H1 (cell line): ENCODE measurements at regions not wholly inside any gene's neighbourhood (a gene's known extent, or its start where the extent isn't known, plus 50 kb on each side); places are given as distances from the start of the nearest gene placed in this dataset.
A peak's percentile ranks its signal among the peaks of the same experiment; 100 is the strongest.

Source experiments
- CTCF ChIA-PET: fragments of 300-600 bp; sonication (Branson Sonifier 250); formaldehyde crosslinking; loops from one replicate; lab custom pipeline; 2021; ENCODE audit not compliant: partially characterized antibody; lab: Charles Lee
- POLR2A ChIA-PET: fragments of 300-600 bp; sonication (Branson Sonifier 250); formaldehyde crosslinking; loops from one replicate; lab custom pipeline; 2021; ENCODE audit warnings: inconsistent platforms; ENCODE audit not compliant: partially characterized antibody; lab: Charles Lee
- DNase-seq, 2 experiments: peaks; one replicate each; pipeline versions ENCODE4 v3.0.0 to v3.0.0-alpha.2; 2010 to 2022; ENCODE audit warnings: low spot score in 2 of 2, low read depth in 1 of 2, mixed read lengths in 1 of 2
- FAIRE-seq: peaks from 2 replicates; lab custom pipeline; 2011; peaks lifted over from hg19 to GRCh38; lab: Jason Lieb, UNC
- H2AFZ ChIP-seq: 2 replicates; pipeline ENCODE4 v1.8.1; 2012; ENCODE audit warnings: low read length, inconsistent platforms
- H2AK5ac ChIP-seq: 2 replicates; pipeline ENCODE4 v1.6.1; 2013; ENCODE audit warnings: low read depth, low read length
- H2BK120ac ChIP-seq: replicated peaks from 2 replicates; pipeline ENCODE3; 2013; ENCODE audit warnings: low read depth, low read length, inconsistent platforms
- H2BK12ac ChIP-seq: 2 replicates; pipeline ENCODE4 v1.6.1; 2013; ENCODE audit warnings: low read depth, low read length
- H2BK15ac ChIP-seq: 2 replicates; pipeline ENCODE4 v1.6.1; 2013; ENCODE audit warnings: low read length
- H2BK20ac ChIP-seq: 2 replicates; pipeline ENCODE4 v1.6.1; 2013; ENCODE audit warnings: low read length
- H2BK5ac ChIP-seq: 2 replicates; pipeline ENCODE4 v1.6.1; 2013; ENCODE audit warnings: low read depth, low read length
- H3K14ac ChIP-seq: 2 replicates; pipeline ENCODE4 v1.6.1; 2013; ENCODE audit warnings: inconsistent platforms; ENCODE audit not compliant: insufficient read length
- H3K18ac ChIP-seq: 2 replicates; pipeline ENCODE4 v1.6.1; 2013; ENCODE audit warnings: low read length; ENCODE audit errors: extremely low read depth
- H3K23ac ChIP-seq: 2 replicates; pipeline ENCODE4 v1.6.1; 2013; ENCODE audit warnings: inconsistent platforms; ENCODE audit not compliant: insufficient read length
- H3K23me2 ChIP-seq: 2 replicates; pipeline ENCODE4 v1.6.1; 2013; ENCODE audit warnings: low read depth, low read length
- H3K27ac ChIP-seq: 2 replicates; pipeline ENCODE4 v1.6.1; 2011; ENCODE audit warnings: low read depth, low read length, inconsistent platforms
- H3K27me3 ChIP-seq, 4 experiments: replicated peaks in 1 of 4; 1 replicate in 1 of 4; 2 replicates in 3 of 4; pipeline versions ENCODE4 v1.6.1 to v1.8.1; 2011 to 2013; ENCODE audit warnings: low read length in 3 of 4, mild to moderate bottlenecking in 3 of 4, inconsistent platforms in 2 of 4, mixed read lengths in 2 of 4, moderate library complexity in 1 of 4; ENCODE audit not compliant: control insufficient read depth in 3 of 4, insufficient read depth in 3 of 4; ENCODE audit errors: extremely low read depth in 1 of 4
- H3K36me3 ChIP-seq, 4 experiments: 2 replicates each; pipeline versions ENCODE4 v1.6.1 to v1.8.1; 2011 to 2013; ENCODE audit warnings: mild to moderate bottlenecking in 4 of 4, low read length in 3 of 4, moderate library complexity in 2 of 4, control low read depth in 1 of 4, inconsistent platforms in 1 of 4; ENCODE audit not compliant: insufficient read depth in 4 of 4, control insufficient read depth in 2 of 4
- H3K4ac ChIP-seq: replicated peaks from 2 replicates; pipeline ENCODE3; 2013; ENCODE audit warnings: low read length, low read depth, mixed read lengths, inconsistent platforms; ENCODE audit not compliant: insufficient read length
- H3K4me1 ChIP-seq, 4 experiments: replicated peaks in 1 of 4; 1 replicate in 1 of 4; 2 replicates in 3 of 4; pipeline versions ENCODE4 v1.6.1 to v1.8.1; 2011 to 2013; ENCODE audit warnings: low read length in 3 of 4, inconsistent platforms in 2 of 4, mixed read lengths in 1 of 4; ENCODE audit not compliant: insufficient read depth in 4 of 4, control insufficient read depth in 3 of 4
- H3K4me2 ChIP-seq, 2 experiments: 2 replicates each; pipeline versions ENCODE4 v1.6.1 to v1.8.1; 2011 to 2013; ENCODE audit warnings: low read depth in 2 of 2, low read length in 2 of 2, control low read depth in 1 of 2, inconsistent platforms in 1 of 2, mild to moderate bottlenecking in 1 of 2; ENCODE audit not compliant: insufficient read depth in 1 of 2
- H3K4me3 ChIP-seq, 4 experiments: fragments of 200-600, 300-600 bp in 1 of 4; sonication (generic), shearing (Covaris generic), sonication (Bioruptor Twin) in 1 of 4; 2 replicates each; pipeline versions ENCODE4 v1.5.1 to v1.8.1; 2011 to 2016; ENCODE audit warnings: low read length in 4 of 4, low read depth in 3 of 4, control low read depth in 2 of 4, inconsistent platforms in 2 of 4, mild to moderate bottlenecking in 2 of 4, mixed read lengths in 1 of 4, moderate library complexity in 1 of 4; ENCODE audit not compliant: insufficient read depth in 2 of 4; ENCODE audit errors: extremely low read depth in 1 of 4
- H3K56ac ChIP-seq: replicated peaks from 2 replicates; pipeline ENCODE3; 2013; ENCODE audit warnings: low read depth, mild to moderate bottlenecking, mixed read lengths, low read length, inconsistent platforms; ENCODE audit not compliant: insufficient read length
- H3K79me1 ChIP-seq: 2 replicates; pipeline ENCODE4 v1.6.1; 2013; ENCODE audit warnings: low read depth, low read length, control low read depth
- H3K79me2 ChIP-seq, 2 experiments: 2 replicates each; pipeline versions ENCODE4 v1.6.1 to v1.8.1; 2012 to 2013; ENCODE audit warnings: low read length in 2 of 2, mild to moderate bottlenecking in 2 of 2, inconsistent platforms in 1 of 2; ENCODE audit not compliant: insufficient read depth in 2 of 2, control insufficient read depth in 1 of 2
- H3K9ac ChIP-seq, 4 experiments: replicated peaks in 1 of 4; 1 replicate in 1 of 4; 2 replicates in 3 of 4; pipeline versions ENCODE4 v1.6.1 to v1.8.1; 2011 to 2013; ENCODE audit warnings: low read depth in 3 of 4, low read length in 3 of 4, control low read depth in 2 of 4, mild to moderate bottlenecking in 2 of 4, moderate library complexity in 2 of 4, inconsistent platforms in 1 of 4; ENCODE audit errors: extremely low read depth in 1 of 4
- H3K9me3 ChIP-seq, 2 experiments: 2 replicates each; pipeline versions ENCODE4 v1.6.1 to v1.8.1; 2012 to 2013; ENCODE audit warnings: mild to moderate bottlenecking in 2 of 2, moderate library complexity in 2 of 2, control low read depth in 1 of 2, inconsistent platforms in 1 of 2, low read depth in 1 of 2, low read length in 1 of 2, mixed read lengths in 1 of 2; ENCODE audit not compliant: insufficient read depth in 2 of 2
- H4K20me1 ChIP-seq, 2 experiments: replicated peaks in 1 of 2; 2 replicates each; pipeline versions ENCODE3 to v1.8.1; 2011 to 2013; ENCODE audit warnings: inconsistent platforms in 2 of 2, low read length in 2 of 2, mild to moderate bottlenecking in 1 of 2; ENCODE audit not compliant: insufficient read depth in 2 of 2, control insufficient read depth in 1 of 2
- H4K5ac ChIP-seq: 2 replicates; pipeline ENCODE4 v1.6.1; 2013; ENCODE audit warnings: low read length, low read depth, mixed read lengths, inconsistent platforms; ENCODE audit not compliant: insufficient read length
- H4K8ac ChIP-seq: 2 replicates; pipeline ENCODE4 v1.8.0; 2013; ENCODE audit warnings: mild to moderate bottlenecking, moderate library complexity, low read length, inconsistent platforms; ENCODE audit not compliant: insufficient read depth; ENCODE audit errors: extremely low read depth
- H4K91ac ChIP-seq: replicated peaks from 2 replicates; pipeline ENCODE3; 2013; ENCODE audit warnings: low read length, mixed read lengths, inconsistent platforms; ENCODE audit not compliant: insufficient read length
- ASH2L ChIP-seq: fragments of 200-600, 300-600 bp; sonication (generic); IDR thresholded peaks from one replicate; pipeline ENCODE4 v1.7.1; 2017; ENCODE audit warnings: low read length
- KDM4A ChIP-seq: IDR thresholded peaks from one replicate; pipeline ENCODE4 v1.7.1; 2012; ENCODE audit warnings: low read depth, mild to moderate bottlenecking, moderate library complexity, low read length, inconsistent platforms; ENCODE audit not compliant: severe bottlenecking
- WGBS, 2 experiments: shearing (Covaris generic) in 1 of 2; methylation state at CpG; one replicate each; pipeline versions ENCODE4 v1.1.6 to v1.1.7; 2013 to 2015; ENCODE audit warnings: low lambda C conversion rate in 2 of 2, mixed read lengths in 2 of 2, inconsistent platforms in 1 of 2, low coverage in 1 of 2, missing lambda C conversion rate in 1 of 2; ENCODE audit not compliant: insufficient replicate concordance in 2 of 2, insufficient coverage in 1 of 2, insufficient read length in 1 of 2; ENCODE audit errors: extremely low coverage in 1 of 2, missing lambda C conversion rate in 1 of 2; 5-methylcytosine and 5-hydroxymethylcytosine counted together

DNA sequence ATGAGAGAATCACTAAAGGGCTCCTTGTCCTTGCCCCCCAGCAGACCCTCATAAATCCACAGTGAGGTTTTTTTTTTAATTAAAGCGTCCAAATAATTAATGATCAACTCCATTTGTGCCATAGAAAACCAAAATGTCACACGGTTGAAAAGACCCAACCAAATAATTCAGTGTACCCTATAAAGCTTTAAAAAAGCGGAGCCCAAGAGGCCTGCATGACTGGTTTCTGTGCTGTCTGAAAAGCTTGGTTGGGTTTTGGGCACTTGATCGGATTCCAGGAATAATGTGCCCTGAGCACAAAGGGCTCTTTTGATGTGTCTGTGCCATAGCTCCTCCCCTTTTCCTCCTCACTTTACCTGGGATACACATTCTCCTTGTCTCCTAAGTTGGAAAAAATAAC is 523.2 kb downstream of the TNS1 start:
- H3K9ac ChIP-seq = no peak overlapping the region
- no peak overlapping the region for H4K8ac ChIP-seq
- CTCF ChIA-PET = interaction anchor here (1.1 to 4.8 kb wide), 4 partner anchors 9 to 150 kb away, joined by 3 to 26 read pairs (median 4); no protein-coding TSS in a partner anchor
- H2BK20ac ChIP-seq = no peak overlapping the region
- no peaks in the 10 kb centered on the region for H3K79me2 ChIP-seq
- no peak overlapping the region for H3K27ac ChIP-seq
- no peak overlapping the region for H3K4me3 ChIP-seq
- no peak overlapping the region for H3K4ac ChIP-seq
- no peak overlapping the region for H4K91ac ChIP-seq
- no peaks in the 10 kb centered on the region for H3K36me3 ChIP-seq
- H3K18ac ChIP-seq = no peak overlapping the region
- no peak overlapping the region for H3K56ac ChIP-seq
- no peak overlapping the region for H2BK5ac ChIP-seq
- FAIRE-seq (no peak), DNase-seq (no peak)
- 96% methylated on average over 4 of the region's 4 CpGs; no CpG with 5 or more reads in 1 of the 2 experiments for WGBS, 2 experiments
- no peak overlapping the region for H2BK15ac ChIP-seq
- H3K23me2 ChIP-seq = no peaks in the 10 kb centered on the region
- no peak overlapping the region for H4K5ac ChIP-seq
- H2BK120ac ChIP-seq = no peak overlapping the region
- no peaks in the 10 kb centered on the region for H4K20me1 ChIP-seq
- no peaks in the 10 kb centered on the region; a peak in 1 of 7 replicates for H3K27me3 ChIP-seq
- H3K79me1 ChIP-seq = no peaks in the 10 kb centered on the region
- no peak overlapping the region for H2AFZ ChIP-seq
- TF ChIP-seq KDM4A (peak; percentile 15), ASH2L (no peak)
- TF ChIP-seq, all 59 proteins: peak for 1
- POLR2A ChIA-PET = no interaction called here
- Histone ChIP-seq H3K4me2 (no peak overlapping the region), H3K4me1 (peaks cover 0 to 6% (median 2%) of the 10 kb centered on the region in 4 experiments; a peak in 4 of 7 replicates), H3K9me3 (no peaks in the 10 kb centered on the region), H3K14ac (no peak overlapping the region), H2BK12ac (no peak overlapping the region; the same call in 1 of the 2 replicates), H2AK5ac (no peak overlapping the region), H3K23ac (no peak overlapping the region)
